Lung (tissue), 11 donors: ENCODE measurements at regions not wholly inside any gene's neighbourhood (a gene's known extent, or its start where the extent isn't known, plus 50 kb on each side); places are given as distances from the start of the nearest gene placed in this dataset.

Source experiments
- ATAC-seq: fragments of 200-7000 bp; cut with Tn5 transposase; one replicate; pipeline ENCODE4 v1.9.1; 2020; ENCODE audit warnings: moderate number of reproducible peaks; ENCODE audit not compliant: insufficient read depth, low FRiP score
- DNase-seq, 3 donors: peaks; one replicate each; pipeline ENCODE4 v3.0.0-alpha.2; 2013 to 2017
- H3K27ac ChIP-seq, 2 donors: one replicate each; pipeline ENCODE4 v1.5.1; 2013; ENCODE audit warnings: mild to moderate bottlenecking in 2 of 2, moderate library complexity in 2 of 2, control low read depth in 1 of 2, inconsistent platforms in 1 of 2, low read depth in 1 of 2, low read length in 1 of 2
- H3K27me3 ChIP-seq, 3 donors: one replicate each; pipeline ENCODE4 v1.5.1; 2013; ENCODE audit warnings: low read length in 2 of 3; ENCODE audit not compliant: control insufficient read depth in 3 of 3, insufficient read depth in 3 of 3
- H3K36me3 ChIP-seq, 4 donors: one replicate each; pipeline ENCODE4 v1.5.1; 2013; ENCODE audit warnings: low read length in 4 of 4, mild to moderate bottlenecking in 1 of 4, moderate library complexity in 1 of 4; ENCODE audit not compliant: control insufficient read depth in 4 of 4, insufficient read depth in 4 of 4
- H3K4me1 ChIP-seq, 5 donors: one replicate each; pipeline ENCODE4 v1.5.1; 2013; ENCODE audit warnings: low read length in 5 of 5, mild to moderate bottlenecking in 2 of 5, moderate library complexity in 1 of 5; ENCODE audit not compliant: control insufficient read depth in 5 of 5, insufficient read depth in 5 of 5
- H3K4me3 ChIP-seq: one replicate; pipeline ENCODE4 v1.5.1; 2013; ENCODE audit warnings: mild to moderate bottlenecking, control low read depth, moderate library complexity
- H3K9ac ChIP-seq, 2 donors: one replicate each; pipeline ENCODE4 v1.5.1; 2013; ENCODE audit warnings: low read length in 2 of 2, control low read depth in 1 of 2; ENCODE audit not compliant: insufficient read depth in 1 of 2
- H3K9me3 ChIP-seq, 4 donors: one replicate each; pipeline ENCODE4 v1.5.1; 2013; ENCODE audit warnings: low read length in 3 of 4, mild to moderate bottlenecking in 1 of 4, moderate library complexity in 1 of 4; ENCODE audit not compliant: control insufficient read depth in 4 of 4, insufficient read depth in 3 of 4
- CTCF ChIP-seq: IDR thresholded peaks from 2 replicates; pipeline ENCODE4 v1.5.1; 2012; ENCODE audit warnings: mild to moderate bottlenecking; ENCODE audit errors: control extremely low read depth, extremely low read depth
- WGBS, 2 donors: extraction: QIAGEN DNeasy Blood & Tissue Kit; methylation state at CpG; one replicate each; pipeline ENCODE4 v1.1.7; 2013; 5-methylcytosine and 5-hydroxymethylcytosine counted together
- donor health status: control.
- donor health status: control.
- donor health status: Bipolar disorder and iron deficiency.
- donor health status: healthy.
- donor health status: DM: yes; HTN: yes; CAD: no.

GRCh38 chr5:2330325-2331130 lies 420.9 kb downstream of the IRX2 start:
- no peaks in the 10 kb centered on the region for H3K36me3 ChIP-seq
- no peak overlapping the region for H3K4me3 ChIP-seq
- 79 to 83% methylated on average over 13 of the region's 13 CpGs for WGBS, 2 donors
- H3K27me3 ChIP-seq = no peaks in the 10 kb centered on the region
- no peak overlapping the region for H3K27ac ChIP-seq
- H3K9ac ChIP-seq = no peak overlapping the region
- peak; percentile 58 to 85 (median 84) for DNase-seq
- peaks cover 0 to 4% (median 1%) of the 10 kb centered on the region in 4 donors for H3K9me3 ChIP-seq
- peaks cover 0 to 50% (median 24%) of the 10 kb centered on the region in 5 donors for H3K4me1 ChIP-seq
- TF ChIP-seq CTCF = no peak
- ATAC-seq = no peak

- H3K9ac ChIP-seq = no peak overlapping the region
- ATAC-seq (no peak), DNase-seq (no peak)
- no peak overlapping the region for H3K27ac ChIP-seq
- H3K27me3 ChIP-seq = no peaks in the 10 kb centered on the region
- no peak for TF ChIP-seq CTCF
- no peaks in the 10 kb centered on the region for H3K36me3 ChIP-seq
- peaks cover 0 to 5% (median 1%) of the 10 kb centered on the region in 4 donors for H3K9me3 ChIP-seq
- H3K4me3 ChIP-seq = no peak overlapping the region
- WGBS, 2 donors = 77 to 81% methylated on average over 12 of the region's 12 CpGs
- H3K4me1 ChIP-seq = peaks cover 0 to 51% (median 24%) of the 10 kb centered on the region in 5 donors
Observed at GRCh38 chr5:2329741-2330140, 421.7 kb downstream of the IRX2 start.

- Histone ChIP-seq H3K9ac (no peak overlapping the region), H3K27me3 (no peaks in the 10 kb centered on the region), H3K4me1 (peaks cover 0 to 33% (median 12%) of the 10 kb centered on the region in 5 donors), H3K9me3 (peaks cover 0 to 6% (median 1%) of the 10 kb centered on the region in 4 donors), H3K4me3 (no peak overlapping the region), H3K36me3 (no peaks in the 10 kb centered on the region), H3K27ac (no peak overlapping the region)
- 54 to 74% methylated on average over 1 of the region's 1 CpG for WGBS, 2 donors
- peak; percentile 68 to 80 (median 68) for DNase-seq
- TF ChIP-seq CTCF = no peak
- no peak for ATAC-seq
Observed at GRCh38 chr5:2326601-2327000, 424.9 kb downstream of the IRX2 start.
